Muscle of leg (tissue), 3 donors: ENCODE measurements at regions not wholly inside any gene's neighbourhood (a gene's known extent, or its start where the extent isn't known, plus 50 kb on each side); places are given as distances from the start of the nearest gene placed in this dataset.
A peak's percentile ranks its signal among the peaks of the same experiment; 100 is the strongest.
"Not testable (repeated sequence)": the region's sequence is repeated elsewhere in the genome, so short reads cannot be mapped to it uniquely, and the experiment has no call there.

ENCODE experiments used
- DNase-seq: peaks from one replicate; pipeline ENCODE4 v3.0.0; 2013
- H3K27ac ChIP-seq: one replicate; pipeline ENCODE4 v1.5.1; 2013; ENCODE audit warnings: mild to moderate bottlenecking, low read length, control low read depth
- H3K27me3 ChIP-seq: one replicate; pipeline ENCODE4 v1.6.1; 2013; ENCODE audit warnings: low read length; ENCODE audit not compliant: control insufficient read depth, insufficient read depth
- H3K36me3 ChIP-seq: one replicate; pipeline ENCODE4 v1.6.1; 2013; ENCODE audit warnings: low read length; ENCODE audit not compliant: control insufficient read depth, insufficient read depth
- H3K4me1 ChIP-seq: one replicate; pipeline ENCODE4 v1.6.1; 2013; ENCODE audit warnings: low read length; ENCODE audit not compliant: control insufficient read depth, insufficient read depth
- H3K4me3 ChIP-seq: one replicate; pipeline ENCODE4 v1.5.1; 2013; ENCODE audit warnings: low read length, control low read depth
- H3K9me3 ChIP-seq: replicated peaks from 2 replicates; pipeline ENCODE4 v1.6.1; 2013; ENCODE audit warnings: low read depth, low read length; ENCODE audit not compliant: control insufficient read depth
- WGBS: methylation state at CpG from one replicate; pipeline ENCODE4 v1.1.5; 2013; ENCODE audit warnings: missing lambda C conversion rate; ENCODE audit not compliant: insufficient coverage; 5-methylcytosine and 5-hydroxymethylcytosine counted together

DNA sequence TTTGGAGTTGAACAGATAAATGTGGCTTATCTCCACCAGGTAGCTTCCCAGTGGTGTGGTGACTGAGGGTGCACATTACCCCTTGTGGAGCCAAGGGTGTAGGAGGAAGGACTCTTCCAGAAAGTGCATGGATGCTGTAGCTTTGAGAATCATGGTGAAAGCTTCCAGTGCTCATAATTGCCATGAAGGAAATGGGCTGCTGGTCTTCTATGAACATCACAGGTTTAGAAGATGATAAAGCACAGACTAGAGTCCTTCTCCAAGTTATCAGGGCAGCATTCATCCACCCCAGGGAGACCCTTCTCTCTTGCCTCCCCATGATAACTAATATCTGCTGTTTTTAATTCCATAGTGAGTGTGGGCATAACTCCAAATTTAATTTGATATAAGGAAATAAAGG lies 93.4 kb upstream of the CHD1 start:
- Histone ChIP-seq H3K9me3 (no peaks in the 10 kb centered on the region), H3K4me1 (no peaks in the 10 kb centered on the region), H3K36me3 (no peaks in the 10 kb centered on the region), H3K27ac (no peak overlapping the region), H3K27me3 (no peaks in the 10 kb centered on the region), H3K4me3 (no peak overlapping the region)
- no peak for DNase-seq

DNA sequence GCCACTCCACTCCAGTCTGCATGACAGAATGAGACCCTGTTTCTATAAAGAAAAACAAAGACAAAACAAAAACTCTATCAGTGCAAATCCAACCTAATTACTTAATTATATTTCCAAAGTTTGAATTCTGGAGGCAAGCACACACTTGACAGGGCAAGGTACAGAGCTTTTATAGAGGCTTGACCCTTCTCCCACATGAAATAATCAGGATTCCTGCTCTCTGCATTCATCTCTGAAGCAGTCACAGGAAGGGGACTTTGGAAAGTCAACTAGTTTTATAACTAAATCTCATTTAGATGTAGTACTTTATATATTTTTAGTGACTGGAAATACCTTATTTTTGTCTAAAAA lies 91.9 kb upstream of the CHD1 start:
- Histone ChIP-seq H3K27me3 (no peaks in the 10 kb centered on the region), H3K27ac (no peak overlapping the region), H3K4me1 (no peaks in the 10 kb centered on the region), H3K36me3 (no peaks in the 10 kb centered on the region), H3K4me3 (no peak overlapping the region), H3K9me3 (no peaks in the 10 kb centered on the region)
- no peak for DNase-seq

DNA sequence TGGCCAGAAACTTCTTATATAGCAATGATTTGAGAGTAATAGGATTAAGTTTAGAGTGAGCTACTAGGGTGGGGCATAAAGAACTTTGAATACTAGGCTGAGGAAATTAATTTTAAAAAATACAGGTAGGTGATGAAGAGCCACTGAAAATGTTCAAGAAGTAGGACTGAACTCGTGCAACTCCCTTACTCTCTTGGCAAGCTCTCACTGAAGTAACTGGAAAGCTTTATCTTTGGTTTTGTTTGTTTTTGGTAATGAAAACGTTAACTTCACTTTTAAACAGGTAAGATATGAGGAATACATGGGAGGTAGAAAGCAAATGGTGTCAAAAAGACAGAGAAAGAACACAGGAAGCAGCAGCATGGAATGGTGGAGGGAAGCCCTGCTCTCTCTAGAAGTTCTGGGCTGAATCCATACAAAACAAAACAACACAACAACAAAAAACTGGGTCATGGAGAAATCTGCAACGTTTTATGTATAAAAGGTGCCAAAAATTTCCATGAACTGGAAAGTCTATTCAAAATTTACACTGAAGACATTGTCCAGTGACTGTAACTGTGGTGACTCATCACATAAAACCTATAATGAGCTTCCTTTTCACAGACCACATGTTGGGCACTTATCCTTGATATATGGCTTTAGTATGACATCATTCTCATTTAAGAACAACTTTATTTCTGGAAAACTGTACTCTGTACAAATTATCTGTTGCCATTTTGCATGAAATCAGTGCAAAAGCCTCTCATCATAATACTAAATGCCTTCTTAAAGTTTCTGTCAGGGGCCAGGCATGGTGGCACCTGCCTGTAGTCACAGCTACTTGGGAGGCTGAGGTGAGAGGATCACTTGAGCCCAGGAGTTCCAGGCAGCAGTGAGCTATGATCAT lies 91.2 kb upstream of the CHD1 start:
- no peaks in the 10 kb centered on the region for H3K9me3 ChIP-seq

DNA sequence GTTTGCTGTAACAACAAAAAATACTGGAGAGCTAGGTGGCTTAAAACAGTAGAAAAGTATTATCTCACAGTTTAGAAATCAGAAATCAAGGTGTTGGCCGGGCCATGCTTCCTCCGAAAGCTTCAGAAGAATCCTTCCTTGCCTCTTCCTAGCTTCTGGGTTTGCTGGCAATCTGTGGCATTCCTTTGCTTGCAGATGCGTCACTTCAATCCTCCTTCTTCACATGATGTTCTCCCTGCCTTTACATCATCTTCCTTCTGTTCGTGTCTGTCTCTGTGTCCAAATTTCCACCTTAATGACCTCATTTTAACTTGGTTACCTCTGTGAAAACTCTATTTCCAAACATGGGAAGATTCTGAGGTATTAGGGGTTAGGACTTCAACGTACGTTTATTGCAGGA lies 90.4 kb upstream of the CHD1 start:
- Histone ChIP-seq H3K4me1 (no peaks in the 10 kb centered on the region), H3K36me3 (no peaks in the 10 kb centered on the region), H3K27ac (no peak overlapping the region), H3K4me3 (no peak overlapping the region), H3K27me3 (no peaks in the 10 kb centered on the region), H3K9me3 (no peaks in the 10 kb centered on the region)
- WGBS, result 71% methylated on average over 3 of the region's 6 CpGs
- DNase-seq, result peak; percentile 18

More for the DNA sequence above, 91.2 kb upstream of the CHD1 start:
- H3K27ac ChIP-seq, result peak overlapping the region; percentile 52
- H3K36me3 ChIP-seq, result no peaks in the 10 kb centered on the region
- H3K27me3 ChIP-seq, result no peaks in the 10 kb centered on the region
- no peaks in the 10 kb centered on the region for H3K4me1 ChIP-seq
- DNase-seq, result peak; percentile 92
- H3K4me3 ChIP-seq, result no peak overlapping the region
- WGBS, result no CpG with 5 or more reads among the region's 3 CpGs

GRCh38 chr5:99010294-99010693 lies 81.5 kb upstream of the CHD1 start:
- Histone ChIP-seq H3K9me3 (peaks cover 8% of the 10 kb centered on the region), H3K27me3 (no peaks in the 10 kb centered on the region), H3K36me3 (no peaks in the 10 kb centered on the region), H3K27ac (no peak overlapping the region), H3K4me3 (no peak overlapping the region), H3K4me1 (no peaks in the 10 kb centered on the region)
- 80% methylated on average over 1 of the region's 3 CpGs for WGBS
- DNase-seq, result no peak

- DNase-seq, H3K9me3 ChIP-seq: not testable (repeated sequence)
- WGBS, result no CpG with 5 or more reads among the region's 2 CpGs
These were observed 79.2 kb upstream of the CHD1 start for GRCh38 chr5:99008009-99008408.

DNA sequence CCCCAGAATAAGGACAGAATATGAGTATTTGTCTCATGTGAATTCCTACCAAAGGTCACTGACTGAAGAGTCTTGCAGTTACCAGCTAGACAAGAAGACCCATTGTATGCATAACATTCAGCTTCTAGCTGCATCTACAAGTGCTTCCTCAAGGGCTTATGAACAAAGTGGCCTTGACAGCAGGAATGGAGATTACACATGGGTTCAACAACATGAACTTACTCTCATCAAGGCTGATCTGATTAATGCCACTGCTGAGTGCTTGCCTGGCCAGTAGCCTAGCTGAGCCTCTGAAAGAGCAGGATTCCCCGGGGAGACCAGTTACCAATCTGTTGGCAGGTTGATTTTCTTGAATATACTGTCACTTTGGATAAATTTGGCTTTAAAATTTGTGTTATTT lies 76.7 kb upstream of the CHD1 start:
- Histone ChIP-seq H3K4me1 (no peaks in the 10 kb centered on the region), H3K27me3 (no peaks in the 10 kb centered on the region), H3K27ac (no peak overlapping the region), H3K4me3 (no peak overlapping the region), H3K36me3 (no peaks in the 10 kb centered on the region), H3K9me3 (peaks cover 8% of the 10 kb centered on the region)
- no peak for DNase-seq
- no CpG with 5 or more reads among the region's 1 CpG for WGBS

More at GRCh38 chr5:99008009-99008408, 79.2 kb upstream of the CHD1 start:
- not testable (repeated sequence) for H3K27ac ChIP-seq, H3K4me1 ChIP-seq, H3K36me3 ChIP-seq, H3K27me3 ChIP-seq, H3K4me3 ChIP-seq

- Histone ChIP-seq H3K9me3 (peaks cover 4% of the 10 kb centered on the region), H3K27ac (no peak overlapping the region), H3K4me1 (no peaks in the 10 kb centered on the region), H3K4me3 (no peak overlapping the region), H3K27me3 (no peaks in the 10 kb centered on the region), H3K36me3 (no peaks in the 10 kb centered on the region)
- WGBS, result no CpG with 5 or more reads among the region's 1 CpG
- no peak for DNase-seq
These were observed 76.2 kb upstream of the CHD1 start for GRCh38 chr5:99004960-99005359.

- H3K4me3 ChIP-seq, result no peak overlapping the region
- H3K27ac ChIP-seq, result no peak overlapping the region
- H3K36me3 ChIP-seq, result no peaks in the 10 kb centered on the region
- H3K27me3 ChIP-seq, result no peaks in the 10 kb centered on the region
- H3K4me1 ChIP-seq, result no peaks in the 10 kb centered on the region
- WGBS, result 70% methylated on average over 1 of the region's 1 CpG
- DNase-seq, result no peak
- H3K9me3 ChIP-seq, result no peaks in the 10 kb centered on the region
These were observed 72.1 kb upstream of the CHD1 start for GRCh38 chr5:99000876-99001275.

DNA sequence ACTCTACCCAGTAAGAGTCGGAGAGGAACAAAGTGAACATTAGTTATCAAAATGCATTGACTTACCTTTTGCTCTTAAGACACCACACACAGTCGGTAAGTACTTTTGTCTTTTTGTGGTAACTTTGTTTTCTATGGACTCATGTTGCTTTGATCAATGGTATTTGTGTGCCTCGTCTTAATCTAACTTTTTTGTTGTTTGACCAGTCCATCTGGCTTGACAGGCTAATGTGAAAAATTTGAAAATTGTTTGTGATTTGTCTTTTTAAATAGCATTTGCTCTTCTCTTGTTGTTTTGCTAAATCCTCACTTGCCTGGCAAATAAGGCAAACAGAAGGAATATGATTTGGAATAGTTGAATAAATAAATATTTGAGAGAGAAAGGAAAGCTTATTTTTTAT lies 71.4 kb upstream of the CHD1 start:
- WGBS, result no CpG with 5 or more reads among the region's 3 CpGs
- no peaks in the 10 kb centered on the region for H3K36me3 ChIP-seq
- H3K4me1 ChIP-seq, result no peaks in the 10 kb centered on the region
- H3K9me3 ChIP-seq, result no peaks in the 10 kb centered on the region
- no peaks in the 10 kb centered on the region for H3K27me3 ChIP-seq
- no peak overlapping the region for H3K27ac ChIP-seq
- H3K4me3 ChIP-seq, result no peak overlapping the region
- DNase-seq, result no peak

DNA sequence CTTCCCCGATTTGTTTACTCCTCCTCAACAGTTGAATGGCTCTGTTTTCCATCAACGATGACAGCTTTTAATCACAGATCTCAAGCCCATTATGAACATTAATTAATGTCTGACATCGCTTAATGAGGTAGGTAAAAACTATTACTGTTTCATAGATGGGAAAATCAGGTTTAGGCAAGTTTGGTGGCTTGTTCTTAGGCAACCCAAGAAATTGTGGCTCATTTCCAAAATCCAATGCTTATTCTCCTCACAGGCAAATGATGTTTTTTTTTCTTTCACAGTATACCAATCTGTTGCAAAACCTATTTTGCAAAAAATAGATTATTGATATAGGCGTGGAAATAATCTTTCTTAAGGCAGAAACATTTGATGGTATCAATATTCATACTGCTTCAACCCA lies 70.8 kb upstream of the CHD1 start:
- Histone ChIP-seq H3K36me3 (no peaks in the 10 kb centered on the region), H3K27me3 (no peaks in the 10 kb centered on the region), H3K27ac (no peak overlapping the region), H3K4me3 (no peak overlapping the region), H3K4me1 (no peaks in the 10 kb centered on the region), H3K9me3 (no peaks in the 10 kb centered on the region)
- DNase-seq, result no peak
- no CpG with 5 or more reads among the region's 4 CpGs for WGBS
